Upper lobe of left lung (tissue), 6 donors: ENCODE measurements at regions not wholly inside any gene's neighbourhood (a gene's known extent, or its start where the extent isn't known, plus 50 kb on each side); places are given as distances from the start of the nearest gene placed in this dataset.

Source experiments
- ATAC-seq, 2 donors: fragments of 200-7000 bp; cut with Tn5 transposase; one replicate each; pipeline ENCODE4 v1.9.1; 2022; ENCODE audit warnings: mild to moderate bottlenecking in 2 of 2, moderate library complexity in 2 of 2; ENCODE audit not compliant: low FRiP score in 2 of 2
- DNase-seq, 2 donors: peaks; one replicate each; pipeline ENCODE4 v3.0.0-alpha.2; 2019 to 2020
- H3K27ac ChIP-seq, 4 donors: fragments of 200-600 bp; sonication (generic); one replicate each; pipeline ENCODE4 v1.5.1; 2016 to 2019
- H3K27me3 ChIP-seq, 4 donors: fragments of 200-600 bp; sonication (generic); one replicate each; pipeline ENCODE4 v1.5.1; 2017 to 2019
- H3K36me3 ChIP-seq, 4 donors: fragments of 200-600 bp; sonication (generic); one replicate each; pipeline ENCODE4 v1.5.1; 2016 to 2019
- H3K4me1 ChIP-seq, 4 donors: fragments of 200-600 bp; sonication (generic); one replicate each; pipeline ENCODE4 v1.5.1; 2018 to 2019
- H3K4me3 ChIP-seq, 4 donors: fragments of 200-600 bp; sonication (generic); one replicate each; pipeline ENCODE4 v1.5.1; 2017 to 2019; ENCODE audit warnings: mild to moderate bottlenecking in 2 of 4, moderate library complexity in 1 of 4
- H3K9me3 ChIP-seq, 4 donors: fragments of 200-600 bp; sonication (generic); one replicate each; pipeline ENCODE4 v1.5.1; 2018 to 2019
- CTCF ChIP-seq, 6 experiments: fragments of 450-650 bp in 4 of 6; fragments of 200-600 bp in 2 of 6; sonication (generic) in 2 of 6; IDR thresholded peaks; one replicate each; pipeline ENCODE4 v1.5.1; 2016 to 2019; ENCODE audit warnings: antibody characterized with exemption in 6 of 6
- EP300 ChIP-seq, 4 donors: sonication (generic); formaldehyde crosslinking; IDR thresholded peaks; one replicate each; pipeline ENCODE4 v1.5.1; 2017; ENCODE audit warnings: antibody characterized with exemption in 4 of 4, control low read depth in 2 of 4
- POLR2A ChIP-seq, 4 donors: fragments of 450-650 bp; IDR thresholded peaks; one replicate each; pipeline ENCODE4 v1.5.1; 2016 to 2017; ENCODE audit warnings: antibody characterized with exemption in 4 of 4, mild to moderate bottlenecking in 2 of 4
- POLR2AphosphoS5 ChIP-seq, 2 donors: sonication (generic); formaldehyde crosslinking; IDR thresholded peaks; one replicate each; pipeline ENCODE4 v1.5.1; 2017; ENCODE audit warnings: antibody characterized with exemption in 2 of 2
- WGBS, 2 donors: methylation state at CpG; one replicate each; pipeline ENCODE4 v1.1.5; 2017 to 2018; 5-methylcytosine and 5-hydroxymethylcytosine counted together
- donor health status: DM: no; HTN: no; CAD: no; lungs with moderate emphysema.
- donor health status: DM: no; HTN: yes; CAD: no; lungs with severe emphysema.

- Histone ChIP-seq H3K4me3 (no peak overlapping the region), H3K4me1 (no peaks in the 10 kb centered on the region), H3K27me3 (no peaks in the 10 kb centered on the region), H3K9me3 (no peaks in the 10 kb centered on the region), H3K36me3 (no peaks in the 10 kb centered on the region), H3K27ac (no peak overlapping the region)
- DNase-seq (no peak), ATAC-seq (no peak)
- WGBS, 2 donors, result 93 to 97% methylated on average over 5 of the region's 5 CpGs
- TF ChIP-seq POLR2AphosphoS5 (IDR thresholded peaks at IDR 0.05) (no peak), POLR2A (IDR thresholded peaks at IDR 0.05) (no peak), CTCF (IDR thresholded peaks at IDR 0.05) (no peak), EP300 (IDR thresholded peaks at IDR 0.05) (no peak)
These were observed 128.1 kb upstream of the SP4 start for GRCh38 chr7:21299766-21300165.

GRCh38 chr7:21300692-21301091, 127.2 kb upstream of the SP4 start:
- ATAC-seq, result no peak
- H3K27ac ChIP-seq, result no peak overlapping the region
- H3K4me3 ChIP-seq, result no peak overlapping the region
- no peaks in the 10 kb centered on the region for H3K4me1 ChIP-seq
- H3K36me3 ChIP-seq, result no peaks in the 10 kb centered on the region
- DNase-seq, result no peak
- TF ChIP-seq POLR2A (IDR thresholded peaks at IDR 0.05) (no peak), EP300 (IDR thresholded peaks at IDR 0.05) (no peak), POLR2AphosphoS5 (IDR thresholded peaks at IDR 0.05) (no peak), CTCF (IDR thresholded peaks at IDR 0.05) (no peak)
- 76 to 84% methylated on average over 2 of the region's 2 CpGs for WGBS, 2 donors
- H3K27me3 ChIP-seq, result no peaks in the 10 kb centered on the region
- H3K9me3 ChIP-seq, result no peaks in the 10 kb centered on the region

DNA sequence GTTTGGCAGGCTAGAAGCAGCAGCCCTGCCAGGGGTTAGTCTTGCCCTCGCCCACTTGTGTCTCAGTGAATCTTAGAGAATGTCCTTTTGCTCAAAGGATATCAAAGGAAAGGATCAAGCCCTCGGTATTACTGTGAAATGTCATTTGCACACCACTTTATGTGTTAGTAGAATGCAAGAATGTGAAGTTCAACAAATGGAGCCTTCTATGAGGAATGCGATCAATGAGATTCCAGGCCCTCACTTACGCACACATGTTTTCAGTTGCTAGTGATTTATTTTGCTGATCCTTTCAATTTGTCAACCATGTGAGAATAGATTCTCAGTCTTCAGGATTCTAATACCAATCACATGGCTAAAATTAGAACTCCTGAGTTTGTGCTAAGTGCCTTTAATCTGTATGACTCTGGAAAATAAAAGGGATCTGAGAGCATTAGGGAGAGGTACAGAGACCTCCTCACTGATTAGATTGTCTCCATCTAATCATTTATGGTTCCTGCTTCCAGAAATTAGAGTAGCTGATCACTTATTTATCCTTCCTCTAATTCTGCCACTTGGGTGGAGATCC, 123.0 kb upstream of the SP4 start:
- no peak for ATAC-seq

GRCh38 chr7:21305455-21306235, 122.2 kb upstream of the SP4 start:
- no peak for TF ChIP-seq EP300 (IDR thresholded peaks at IDR 0.05)
- no peak for TF ChIP-seq POLR2AphosphoS5 (IDR thresholded peaks at IDR 0.05)
- TF ChIP-seq POLR2A (IDR thresholded peaks at IDR 0.05), result no peak
- TF ChIP-seq CTCF (IDR thresholded peaks at IDR 0.05), result no peak
- ATAC-seq (no peak), DNase-seq (no peak)
- no peaks in the 10 kb centered on the region for H3K36me3 ChIP-seq
- WGBS, 2 donors, result 51 to 66% methylated on average over 3 of the region's 3 CpGs
- no peaks in the 10 kb centered on the region for H3K4me1 ChIP-seq
- peaks cover 0 to 5% (median 0%) of the 10 kb centered on the region in 4 donors for H3K9me3 ChIP-seq
- no peak overlapping the region for H3K27ac ChIP-seq
- no peak overlapping the region for H3K4me3 ChIP-seq
- H3K27me3 ChIP-seq, result no peaks in the 10 kb centered on the region

More for the DNA sequence above, 123.0 kb upstream of the SP4 start:
- Histone ChIP-seq H3K9me3 (peaks cover 0 to 5% (median 0%) of the 10 kb centered on the region in 4 donors), H3K4me3 (no peak overlapping the region), H3K4me1 (no peaks in the 10 kb centered on the region), H3K36me3 (no peaks in the 10 kb centered on the region), H3K27me3 (no peaks in the 10 kb centered on the region), H3K27ac (no peak overlapping the region)
- TF ChIP-seq POLR2AphosphoS5 (IDR thresholded peaks at IDR 0.05), result no peak
- DNase-seq, result no peak
- 79% methylated on average over 4 of the region's 4 CpGs for WGBS, 2 donors

GRCh38 chr7:21314954-21315353, 112.9 kb upstream of the SP4 start:
- no peaks in the 10 kb centered on the region for H3K27me3 ChIP-seq
- H3K27ac ChIP-seq, result no peak overlapping the region
- no peak overlapping the region for H3K4me3 ChIP-seq
- no peaks in the 10 kb centered on the region for H3K36me3 ChIP-seq
- no peak for DNase-seq
- no peaks in the 10 kb centered on the region for H3K9me3 ChIP-seq
- 88 to 95% methylated on average over 2 of the region's 2 CpGs for WGBS, 2 donors
- TF ChIP-seq POLR2A (IDR thresholded peaks at IDR 0.05), result no peak
- TF ChIP-seq EP300 (IDR thresholded peaks at IDR 0.05), result no peak
- no peak for TF ChIP-seq CTCF (IDR thresholded peaks at IDR 0.05)
- no peak for TF ChIP-seq POLR2AphosphoS5 (IDR thresholded peaks at IDR 0.05)
- ATAC-seq, result no peak
- H3K4me1 ChIP-seq, result no peaks in the 10 kb centered on the region
